ENCODE measurements at regions not wholly inside any gene's neighbourhood (a gene's known extent, or its start where the extent isn't known, plus 50 kb on each side); places are given as distances from the start of the nearest gene placed in this dataset.
A peak's percentile ranks its signal among the peaks of the same experiment; 100 is the strongest.

GRCh38 chr20:20946122-20946759 is 159.9 kb downstream of the LINC00237 start:
- no peak for DNase-seq (ENCODE audit: extremely low read depth in 1 of 11, low read depth in 9 of 11, low spot score in 4 of 11)

GRCh38 chr20:20941468-20941889 is 164.7 kb downstream of the LINC00237 start:
- no peak for DNase-seq (ENCODE audit: extremely low read depth in 1 of 11, low read depth in 9 of 11, low spot score in 4 of 11)

- no peak for DNase-seq (ENCODE audit: extremely low read depth in 1 of 11, low read depth in 9 of 11, low spot score in 4 of 11)
Measured at GRCh38 chr20:20939006-20939405, 167.2 kb downstream of the LINC00237 start.

- no peak for DNase-seq (ENCODE audit: extremely low read depth in 1 of 11, low read depth in 9 of 11, low spot score in 4 of 11)
Measured at GRCh38 chr20:20938599-20938998, 167.6 kb downstream of the LINC00237 start.

GRCh38 chr20:20938131-20938530 is 168.0 kb downstream of the LINC00237 start:
- no peak for DNase-seq (ENCODE audit: extremely low read depth in 1 of 11, low read depth in 9 of 11, low spot score in 4 of 11)

GRCh38 chr20:20933142-20933958 is 172.8 kb downstream of the LINC00237 start:
- no peak for DNase-seq (ENCODE audit: extremely low read depth in 1 of 11, low read depth in 9 of 11, low spot score in 4 of 11)

GRCh38 chr20:20932156-20932555 is 174.0 kb downstream of the LINC00237 start:
- no peak for DNase-seq (ENCODE audit: extremely low read depth in 1 of 11, low read depth in 9 of 11, low spot score in 4 of 11)

GRCh38 chr20:20931632-20932031 is 174.5 kb downstream of the LINC00237 start:
- no peak for DNase-seq (ENCODE audit: extremely low read depth in 1 of 11, low read depth in 9 of 11, low spot score in 4 of 11)

GRCh38 chr20:20931024-20931423 is 175.1 kb downstream of the LINC00237 start:
- no peak for DNase-seq (ENCODE audit: extremely low read depth in 1 of 11, low read depth in 9 of 11, low spot score in 4 of 11)

- DNase-seq (ENCODE audit: extremely low read depth in 1 of 11, low read depth in 9 of 11, low spot score in 4 of 11) = no peak
Measured at GRCh38 chr20:20930500-20930899, 175.7 kb downstream of the LINC00237 start.

- DNase-seq (ENCODE audit: extremely low read depth in 1 of 11, low read depth in 9 of 11, low spot score in 4 of 11) = no peak
Measured at GRCh38 chr20:20929341-20929740, 176.8 kb downstream of the LINC00237 start.

GRCh38 chr20:20926222-20926905 is 179.8 kb downstream of the LINC00237 start:
- no peak for DNase-seq (ENCODE audit: extremely low read depth in 1 of 11, low read depth in 9 of 11, low spot score in 4 of 11)

GRCh38 chr20:20920433-20920832 is 185.7 kb downstream of the LINC00237 start:
- DNase-seq (ENCODE audit: extremely low read depth in 1 of 11, low read depth in 9 of 11, low spot score in 4 of 11) = no peak

GRCh38 chr20:20915844-20916243 is 190.3 kb downstream of the LINC00237 start:
- DNase-seq (ENCODE audit: extremely low read depth in 1 of 11, low read depth in 9 of 11, low spot score in 4 of 11) = no peak

GRCh38 chr20:20904501-20904831 is 192.0 kb upstream of the RALGAPA2 start:
- DNase-seq (ENCODE audit: extremely low read depth in 1 of 11, low read depth in 9 of 11, low spot score in 4 of 11) = no peak

- DNase-seq (ENCODE audit: extremely low read depth in 1 of 11, low read depth in 9 of 11, low spot score in 4 of 11) = no peak
Measured at GRCh38 chr20:20903773-20904500, 191.5 kb upstream of the RALGAPA2 start.

- peak in 3 of 11 donors; percentile 12 to 28 (median 23) for DNase-seq (ENCODE audit: extremely low read depth in 1 of 11, low read depth in 9 of 11, low spot score in 4 of 11)
Measured at GRCh38 chr20:20897922-20898321, 185.5 kb upstream of the RALGAPA2 start.

GRCh38 chr20:20897145-20897544 is 184.7 kb upstream of the RALGAPA2 start:
- no peak for DNase-seq (ENCODE audit: extremely low read depth in 1 of 11, low read depth in 9 of 11, low spot score in 4 of 11)

- no peak for DNase-seq (ENCODE audit: extremely low read depth in 1 of 11, low read depth in 9 of 11, low spot score in 4 of 11)
Measured at GRCh38 chr20:20896606-20897005, 184.2 kb upstream of the RALGAPA2 start.

- peak in 1 of 11 donors; percentile 32 for DNase-seq (ENCODE audit: extremely low read depth in 1 of 11, low read depth in 9 of 11, low spot score in 4 of 11)
Measured at GRCh38 chr20:20895537-20895936, 183.1 kb upstream of the RALGAPA2 start.

Data from renal cortex interstitium (tissue), 11 donors.